GM12878 (cell line): ENCODE measurements at regions not wholly inside any gene's neighbourhood (a gene's known extent, or its start where the extent isn't known, plus 50 kb on each side); places are given as distances from the start of the nearest gene placed in this dataset.

Source experiments
- ATAC-seq: fragments of 200-7000 bp; cut with Tn5 transposase; 3 replicates; pipeline ENCODE4 v1.9.1; 2020; ENCODE audit warnings: mild to moderate bottlenecking, moderate library complexity
- BruUV-seq: library from RNA; stranded (reverse); fragments of 400-500 nt; replicated peaks from 2 replicates; lab custom pipeline; 2021; lab: Mats Ljungman, UMichigan
- CTCF ChIA-PET: fragments of 300-600 bp; sonication (Branson Sonifier 250); formaldehyde crosslinking; extraction: SDS; loops from one replicate; lab custom pipeline; 2021; ENCODE audit warnings: inconsistent platforms; lab: Yijun Ruan, JAX
- POLR2A ChIA-PET: fragments of 350-600 bp; formaldehyde crosslinking; extraction: SDS; loops from one replicate; lab custom pipeline; 2021; ENCODE audit warnings: inconsistent platforms; lab: Charles Lee
- RAD21 ChIA-PET: fragments of 300-600 bp; sonication (Branson Sonifier 250); formaldehyde crosslinking; loops from one replicate; lab custom pipeline; 2023; ENCODE audit warnings: antibody characterized with exemption; ENCODE audit not compliant: unreplicated experiment; lab: Charles Lee
- SMC1A ChIA-PET: fragments of 300-600 bp; sonication (Branson Sonifier 250); formaldehyde crosslinking; loops from one replicate; lab custom pipeline; 2023; ENCODE audit not compliant: unreplicated experiment, uncharacterized antibody; lab: Charles Lee
- DNase-seq: peaks from one replicate; pipeline ENCODE4 v3.0.0-alpha.2; 2011; ENCODE audit warnings: low read depth, low spot score
- FAIRE-seq: peaks from 3 replicates; lab custom pipeline; 2011; peaks lifted over from hg19 to GRCh38; lab: Jason Lieb, UNC
- H2AFZ ChIP-seq: 2 replicates; pipeline ENCODE4 v1.6.0; 2011; ENCODE audit warnings: low read depth, low read length, control low read depth; ENCODE audit not compliant: control insufficient read depth
- H3K27ac ChIP-seq: 2 replicates; pipeline ENCODE4 v1.5.1; 2011; ENCODE audit warnings: control low read depth; ENCODE audit not compliant: control insufficient read depth, insufficient read depth
- H3K27me3 ChIP-seq, 2 experiments: replicated peaks in 1 of 2; 2 replicates each; pipeline versions ENCODE4 v1.6.0 to v1.6.1; 2011; ENCODE audit warnings: low read length in 1 of 2; ENCODE audit not compliant: control insufficient read depth in 2 of 2, insufficient read depth in 2 of 2
- H3K36me3 ChIP-seq, 2 experiments: 2 replicates each; pipeline ENCODE4 v1.5.1; 2011; ENCODE audit warnings: low read length in 1 of 2; ENCODE audit not compliant: control insufficient read depth in 2 of 2, insufficient read depth in 2 of 2
- H3K4me1 ChIP-seq: 2 replicates; pipeline ENCODE4 v1.6.1; 2011; ENCODE audit warnings: mild to moderate bottlenecking, low read length, moderate library complexity, mixed read lengths; ENCODE audit not compliant: control insufficient read depth, insufficient read depth
- H3K4me2 ChIP-seq: 2 replicates; pipeline ENCODE4 v1.6.0; 2011; ENCODE audit warnings: control low read depth; ENCODE audit not compliant: control insufficient read depth, insufficient read depth
- H3K4me3 ChIP-seq: fragments of 200-600 bp; sonication (generic); 2 replicates; pipeline ENCODE4 v1.5.1; 2016
- H3K79me2 ChIP-seq: 2 replicates; pipeline ENCODE4 v1.6.0; 2011; ENCODE audit warnings: low read length; ENCODE audit not compliant: control insufficient read depth, insufficient read depth
- H3K9ac ChIP-seq: 2 replicates; pipeline ENCODE4 v1.8.0; 2011; ENCODE audit warnings: low read length, control low read depth, mixed read lengths; ENCODE audit not compliant: control insufficient read depth, insufficient read depth
- H3K9me3 ChIP-seq: replicated peaks from 3 replicates; pipeline ENCODE4 v1.5.1; 2011; ENCODE audit warnings: mild to moderate bottlenecking, low read length; ENCODE audit not compliant: control insufficient read depth, insufficient read depth
- H4K20me1 ChIP-seq: 2 replicates; pipeline ENCODE4 v1.6.0; 2011; ENCODE audit not compliant: control insufficient read depth, insufficient read depth
- BACH1 ChIP-seq: fragments of 450-650 bp; IDR thresholded peaks from 2 replicates; pipeline ENCODE4 v1.6.1; 2017; ENCODE audit warnings: mild to moderate bottlenecking, borderline replicate concordance
- DPF2 ChIP-seq: fragments of 450-650 bp; IDR thresholded peaks from 2 replicates; pipeline ENCODE4 v1.6.1; 2017; ENCODE audit warnings: mild to moderate bottlenecking
- IKZF2 ChIP-seq, 2 experiments: fragments of 450-650 bp; IDR thresholded peaks; 2 replicates each; pipeline ENCODE4 v1.6.1; 2017; ENCODE audit warnings: mild to moderate bottlenecking in 2 of 2, moderate library complexity in 2 of 2
- SMAD1 ChIP-seq: fragments of 450-650 bp; IDR thresholded peaks from 2 replicates; pipeline ENCODE4 v1.6.1; 2018; ENCODE audit warnings: mild to moderate bottlenecking, low read depth; ENCODE audit not compliant: partially characterized antibody
- TCF12 ChIP-seq: IDR thresholded peaks from 2 replicates; pipeline ENCODE4 v1.6.1; 2011; ENCODE audit warnings: low read depth, mild to moderate bottlenecking, low read length
- YY1 ChIP-seq: IDR thresholded peaks from 2 replicates; pipeline ENCODE4 v1.6.1; 2011; ENCODE audit warnings: low read depth, mild to moderate bottlenecking, low read length
- WGBS: methylation state at CpG from one replicate; pipeline ENCODE4 v1.1.6; 2016; ENCODE audit warnings: low lambda C conversion rate; ENCODE audit not compliant: insufficient replicate concordance, insufficient coverage; ENCODE audit errors: missing lambda C conversion rate; 5-methylcytosine and 5-hydroxymethylcytosine counted together
- in situ Hi-C: fragments of 300-500 bp; cut with MboI; formaldehyde crosslinking; loops from 9 replicates; pipeline ENCODE4 v1.14.3; 2018; ENCODE audit warnings: mixed read lengths
- intact Hi-C: fragments of 100-400 bp; cut with micrococcal nuclease; formaldehyde crosslinking; loops from one replicate; pipeline ENCODE4 v1.14.2; 2022; ENCODE audit not compliant: unreplicated experiment
- TF ChIP-seq, protein P1 (sequence below): fragments of 450-650 bp; IDR thresholded peaks from 2 replicates; pipeline ENCODE4 v1.6.1; 2016; ENCODE audit warnings: mild to moderate bottlenecking, moderate library complexity, borderline replicate concordance

DNA sequence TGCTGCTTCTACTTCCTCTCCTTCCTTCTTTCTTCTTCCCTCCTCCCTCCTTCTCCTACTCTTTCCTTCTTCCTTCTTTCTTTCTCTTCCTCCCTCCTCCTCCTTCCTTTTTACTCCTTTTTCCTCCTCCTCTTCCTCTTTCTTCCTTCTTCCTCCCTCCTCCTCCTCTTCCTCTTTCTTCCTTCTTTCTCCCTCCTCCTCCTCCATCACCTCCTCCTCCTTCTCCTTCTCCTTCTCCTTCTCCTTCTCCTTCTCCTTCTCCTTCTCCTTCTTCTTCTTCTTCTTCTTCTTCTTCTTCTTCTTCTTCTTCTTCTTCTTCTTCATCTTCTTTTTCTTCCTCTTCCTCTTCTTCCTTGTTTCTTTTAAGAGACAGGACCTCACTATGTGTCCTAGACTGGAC, 224.0 kb downstream of the NR2F2 start (continued):
- TF ChIP-seq, protein P1, sequence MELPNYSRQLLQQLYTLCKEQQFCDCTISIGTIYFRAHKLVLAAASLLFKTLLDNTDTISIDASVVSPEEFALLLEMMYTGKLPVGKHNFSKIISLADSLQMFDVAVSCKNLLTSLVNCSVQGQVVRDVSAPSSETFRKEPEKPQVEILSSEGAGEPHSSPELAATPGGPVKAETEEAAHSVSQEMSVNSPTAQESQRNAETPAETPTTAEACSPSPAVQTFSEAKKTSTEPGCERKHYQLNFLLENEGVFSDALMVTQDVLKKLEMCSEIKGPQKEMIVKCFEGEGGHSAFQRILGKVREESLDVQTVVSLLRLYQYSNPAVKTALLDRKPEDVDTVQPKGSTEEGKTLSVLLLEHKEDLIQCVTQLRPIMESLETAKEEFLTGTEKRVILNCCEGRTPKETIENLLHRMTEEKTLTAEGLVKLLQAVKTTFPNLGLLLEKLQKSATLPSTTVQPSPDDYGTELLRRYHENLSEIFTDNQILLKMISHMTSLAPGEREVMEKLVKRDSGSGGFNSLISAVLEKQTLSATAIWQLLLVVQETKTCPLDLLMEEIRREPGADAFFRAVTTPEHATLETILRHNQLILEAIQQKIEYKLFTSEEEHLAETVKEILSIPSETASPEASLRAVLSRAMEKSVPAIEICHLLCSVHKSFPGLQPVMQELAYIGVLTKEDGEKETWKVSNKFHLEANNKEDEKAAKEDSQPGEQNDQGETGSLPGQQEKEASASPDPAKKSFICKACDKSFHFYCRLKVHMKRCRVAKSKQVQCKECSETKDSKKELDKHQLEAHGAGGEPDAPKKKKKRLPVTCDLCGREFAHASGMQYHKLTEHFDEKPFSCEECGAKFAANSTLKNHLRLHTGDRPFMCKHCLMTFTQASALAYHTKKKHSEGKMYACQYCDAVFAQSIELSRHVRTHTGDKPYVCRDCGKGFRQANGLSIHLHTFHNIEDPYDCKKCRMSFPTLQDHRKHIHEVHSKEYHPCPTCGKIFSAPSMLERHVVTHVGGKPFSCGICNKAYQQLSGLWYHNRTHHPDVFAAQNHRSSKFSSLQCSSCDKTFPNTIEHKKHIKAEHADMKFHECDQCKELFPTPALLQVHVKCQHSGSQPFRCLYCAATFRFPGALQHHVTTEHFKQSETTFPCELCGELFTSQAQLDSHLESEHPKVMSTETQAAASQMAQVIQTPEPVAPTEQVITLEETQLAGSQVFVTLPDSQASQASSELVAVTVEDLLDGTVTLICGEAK: no peak
- TF ChIP-seq DPF2 (no peak), BACH1 (no peak), TCF12 (no peak), SMAD1 (no peak)

DNA sequence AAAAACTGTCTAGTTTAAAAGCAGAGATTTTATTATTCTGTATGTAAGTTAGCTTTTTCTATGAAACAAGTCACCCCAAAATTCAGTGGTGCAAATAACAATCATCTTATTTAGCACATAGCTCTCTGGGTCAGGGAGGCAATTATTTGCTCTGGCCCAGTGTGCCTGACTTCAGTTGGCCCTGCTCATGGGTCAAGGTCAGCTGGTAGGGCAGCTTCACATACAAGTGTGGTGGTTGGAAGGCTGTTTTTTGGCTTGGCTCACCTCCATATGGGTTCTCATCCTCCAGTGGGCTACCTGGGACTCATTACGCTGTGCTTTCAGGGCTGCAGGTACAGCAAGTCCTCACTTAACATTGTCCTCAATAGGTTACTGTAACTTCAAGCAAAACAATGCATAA, 228.6 kb downstream of the NR2F2 start:
- ChIA-PET SMC1A (interaction anchor here (0.8 kb wide), 1 partner anchor 68 kb away, joined by 5 read pairs; no protein-coding TSS in a partner anchor), CTCF (interaction anchor here (0.9 kb wide), 1 partner anchor 17 kb away, joined by 3 read pairs; no protein-coding TSS in a partner anchor), RAD21 (interaction anchor here (1.1 kb wide), 1 partner anchor 17 kb away, joined by 6 read pairs; no protein-coding TSS in a partner anchor), POLR2A (interaction anchor here (0.7 kb wide), 1 partner anchor 15 kb away, joined by 3 read pairs; no protein-coding TSS in a partner anchor)
- H3K9me3 ChIP-seq: no peaks in the 10 kb centered on the region; the same call in 2 of the 3 replicates
- no peak overlapping the region for H2AFZ ChIP-seq
- no peak for FAIRE-seq
- DNase-seq: no peak
- H3K4me1 ChIP-seq: no peaks in the 10 kb centered on the region
- no peaks in the 10 kb centered on the region for H4K20me1 ChIP-seq
- WGBS: 20% methylated on average over 1 of the region's 1 CpG
- no peak overlapping the region for H3K27ac ChIP-seq
- no peak for ATAC-seq
- H3K9ac ChIP-seq: no peak overlapping the region
- TF ChIP-seq IKZF2 (IDR thresholded peaks at IDR 0.05) (no peak), YY1 (no peak)
- no peaks in the 10 kb centered on the region for H3K79me2 ChIP-seq
- in situ Hi-C loops: no loop called here
- H3K27me3 ChIP-seq: no peaks in the 10 kb centered on the region
- no peaks in the 10 kb centered on the region for H3K36me3 ChIP-seq
- no peak overlapping the region for H3K4me2 ChIP-seq
- BruUV-seq: no TSS peak
- intact Hi-C loops: no loop called here
- no peak overlapping the region for H3K4me3 ChIP-seq
